ENCODE measurements at regions not wholly inside any gene's neighbourhood (a gene's known extent, or its start where the extent isn't known, plus 50 kb on each side); places are given as distances from the start of the nearest gene placed in this dataset.

GRCh38 chr3:110664148-110664547 is 407.5 kb upstream of the NECTIN3 start:
- no peaks in the 10 kb centered on the region for H3K9me3 ChIP-seq (ENCODE audit: control insufficient read depth, low read length)
- peaks cover 16% of the 10 kb centered on the region for H3K4me1 ChIP-seq (ENCODE audit: control insufficient read depth, insufficient read depth, low read length)
- peak overlapping the region; percentile 22 for H3K9ac ChIP-seq (ENCODE audit: low read length)
- H3K27me3 ChIP-seq (replicated peaks; ENCODE audit: control insufficient read depth, insufficient read depth, low read length), result no peaks in the 10 kb centered on the region
- H3K36me3 ChIP-seq (ENCODE audit: control insufficient read depth, insufficient read depth, low read length, severe bottlenecking), result no peaks in the 10 kb centered on the region
- peak; percentile 43 for DNase-seq (ENCODE audit: low read depth)
- H3K4me3 ChIP-seq (ENCODE audit: low read length), result no peak overlapping the region

GRCh38 chr3:110666495-110666894 is 405.1 kb upstream of the NECTIN3 start:
- Histone ChIP-seq H3K4me1 (ENCODE audit: control insufficient read depth, insufficient read depth, low read length) (peaks cover 16% of the 10 kb centered on the region), H3K27me3 (replicated peaks; ENCODE audit: control insufficient read depth, insufficient read depth, low read length) (no peaks in the 10 kb centered on the region), H3K36me3 (ENCODE audit: control insufficient read depth, insufficient read depth, low read length, severe bottlenecking) (no peaks in the 10 kb centered on the region), H3K9me3 (ENCODE audit: control insufficient read depth, low read length) (peaks cover 6% of the 10 kb centered on the region), H3K4me3 (ENCODE audit: low read length) (no peak overlapping the region), H3K9ac (ENCODE audit: low read length) (no peak overlapping the region)
- no peak for DNase-seq (ENCODE audit: low read depth)

DNA sequence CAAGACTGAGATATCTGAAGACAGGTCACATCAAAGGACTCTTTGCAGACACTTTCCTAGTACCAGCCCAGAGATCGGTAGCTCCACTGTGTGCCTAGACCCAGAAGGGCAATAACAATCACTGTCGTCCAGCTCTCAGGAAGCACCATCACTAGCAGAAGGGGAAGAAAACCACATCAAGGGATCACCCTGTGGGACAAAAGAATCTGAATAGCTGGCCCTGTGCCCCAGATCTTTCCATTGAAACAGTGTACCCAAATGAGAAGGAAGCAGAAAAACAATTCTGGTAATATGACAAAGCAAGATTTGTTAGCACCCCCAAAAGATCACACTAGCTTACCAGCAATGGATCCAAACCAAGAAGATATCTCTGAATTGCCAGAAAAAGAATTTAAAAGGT is 404.4 kb upstream of the NECTIN3 start:
- Histone ChIP-seq H3K36me3 (ENCODE audit: control insufficient read depth, insufficient read depth, low read length, severe bottlenecking) (no peaks in the 10 kb centered on the region), H3K9me3 (ENCODE audit: control insufficient read depth, low read length) (peaks cover 6% of the 10 kb centered on the region), H3K27me3 (replicated peaks; ENCODE audit: control insufficient read depth, insufficient read depth, low read length) (no peaks in the 10 kb centered on the region), H3K9ac (ENCODE audit: low read length) (no peak overlapping the region), H3K4me1 (ENCODE audit: control insufficient read depth, insufficient read depth, low read length) (peaks cover 16% of the 10 kb centered on the region), H3K4me3 (ENCODE audit: low read length) (no peak overlapping the region)
- DNase-seq (ENCODE audit: low read depth), result no peak

- H3K27me3 ChIP-seq (replicated peaks; ENCODE audit: control insufficient read depth, insufficient read depth, low read length), result no peaks in the 10 kb centered on the region
These were observed 401.2 kb upstream of the NECTIN3 start for GRCh38 chr3:110670407-110670806.

GRCh38 chr3:110677506-110677905 is 394.1 kb upstream of the NECTIN3 start:
- no peak for DNase-seq (ENCODE audit: low read depth)
- H3K27me3 ChIP-seq (replicated peaks; ENCODE audit: control insufficient read depth, insufficient read depth, low read length), result no peaks in the 10 kb centered on the region
- no peak overlapping the region for H3K9ac ChIP-seq (ENCODE audit: low read length)
- no peaks in the 10 kb centered on the region for H3K36me3 ChIP-seq (ENCODE audit: control insufficient read depth, insufficient read depth, low read length, severe bottlenecking)
- H3K4me1 ChIP-seq (ENCODE audit: control insufficient read depth, insufficient read depth, low read length), result no peaks in the 10 kb centered on the region
- no peak overlapping the region for H3K4me3 ChIP-seq (ENCODE audit: low read length)
- no peaks in the 10 kb centered on the region for H3K9me3 ChIP-seq (ENCODE audit: control insufficient read depth, low read length)

More at GRCh38 chr3:110670407-110670806, 401.2 kb upstream of the NECTIN3 start:
- Histone ChIP-seq H3K9me3 (ENCODE audit: control insufficient read depth, low read length) (peaks cover 6% of the 10 kb centered on the region), H3K4me1 (ENCODE audit: control insufficient read depth, insufficient read depth, low read length) (no peaks in the 10 kb centered on the region), H3K4me3 (ENCODE audit: low read length) (no peak overlapping the region), H3K9ac (ENCODE audit: low read length) (no peak overlapping the region), H3K36me3 (ENCODE audit: control insufficient read depth, insufficient read depth, low read length, severe bottlenecking) (no peaks in the 10 kb centered on the region)
- no peak for DNase-seq (ENCODE audit: low read depth)

GRCh38 chr3:110679285-110679684 is 392.3 kb upstream of the NECTIN3 start:
- no peak for DNase-seq (ENCODE audit: low read depth)
- H3K4me1 ChIP-seq (ENCODE audit: control insufficient read depth, insufficient read depth, low read length), result no peaks in the 10 kb centered on the region
- H3K9me3 ChIP-seq (ENCODE audit: control insufficient read depth, low read length), result no peaks in the 10 kb centered on the region
- no peaks in the 10 kb centered on the region for H3K36me3 ChIP-seq (ENCODE audit: control insufficient read depth, insufficient read depth, low read length, severe bottlenecking)
- no peak overlapping the region for H3K9ac ChIP-seq (ENCODE audit: low read length)
- H3K4me3 ChIP-seq (ENCODE audit: low read length), result no peak overlapping the region
- H3K27me3 ChIP-seq (replicated peaks; ENCODE audit: control insufficient read depth, insufficient read depth, low read length), result no peaks in the 10 kb centered on the region

DNA sequence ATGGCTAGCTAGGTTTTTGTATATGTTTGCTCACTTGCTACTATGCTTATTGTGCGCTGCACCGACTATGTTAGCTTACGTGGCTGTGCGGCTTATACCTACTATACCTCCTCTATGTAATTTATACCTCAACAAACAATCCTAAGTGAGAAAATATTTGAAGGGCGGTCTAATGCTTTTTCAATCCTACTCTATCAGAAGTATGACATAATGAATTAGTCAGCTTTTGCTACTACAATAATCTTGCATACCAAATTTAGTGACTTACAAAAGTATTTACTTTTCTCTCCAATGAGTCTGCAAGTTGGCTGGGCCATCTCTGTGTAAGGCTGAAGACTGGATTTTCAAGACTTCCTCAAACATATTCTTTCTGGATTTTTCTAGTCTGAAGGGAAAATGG is 391.2 kb upstream of the NECTIN3 start:
- H3K9me3 ChIP-seq (ENCODE audit: control insufficient read depth, low read length), result no peaks in the 10 kb centered on the region

DNA sequence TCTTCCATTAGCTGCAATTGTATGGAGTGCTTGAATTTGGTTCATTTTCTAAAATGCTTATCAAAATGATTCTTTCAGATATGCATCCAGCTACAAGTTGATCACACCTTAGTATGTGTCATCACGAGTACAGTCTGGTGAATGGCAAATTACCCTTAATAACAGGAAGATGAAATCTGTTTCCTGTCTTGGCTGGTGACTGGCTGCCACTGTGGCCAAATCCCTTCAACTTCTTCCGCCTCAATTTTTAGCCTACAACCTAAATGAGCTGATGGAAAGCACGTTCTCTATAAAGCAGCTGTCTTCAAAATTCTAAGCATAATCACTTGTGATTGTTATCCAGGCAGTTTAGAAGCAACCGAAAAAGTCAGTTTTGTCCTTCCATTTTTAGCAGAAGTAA is 387.1 kb upstream of the NECTIN3 start:
- no peaks in the 10 kb centered on the region for H3K4me1 ChIP-seq (ENCODE audit: control insufficient read depth, insufficient read depth, low read length)
- H3K4me3 ChIP-seq (ENCODE audit: low read length), result no peak overlapping the region
- DNase-seq (ENCODE audit: low read depth), result no peak
- H3K36me3 ChIP-seq (ENCODE audit: control insufficient read depth, insufficient read depth, low read length, severe bottlenecking), result no peaks in the 10 kb centered on the region
- H3K27me3 ChIP-seq (replicated peaks; ENCODE audit: control insufficient read depth, insufficient read depth, low read length), result no peaks in the 10 kb centered on the region
- H3K9ac ChIP-seq (ENCODE audit: low read length), result no peak overlapping the region
- H3K9me3 ChIP-seq (ENCODE audit: control insufficient read depth, low read length), result no peaks in the 10 kb centered on the region

More for the DNA sequence above, 391.2 kb upstream of the NECTIN3 start:
- no peak overlapping the region for H3K4me3 ChIP-seq (ENCODE audit: low read length)
- DNase-seq (ENCODE audit: low read depth), result no peak
- no peaks in the 10 kb centered on the region for H3K4me1 ChIP-seq (ENCODE audit: control insufficient read depth, insufficient read depth, low read length)
- no peaks in the 10 kb centered on the region for H3K36me3 ChIP-seq (ENCODE audit: control insufficient read depth, insufficient read depth, low read length, severe bottlenecking)
- no peaks in the 10 kb centered on the region for H3K27me3 ChIP-seq (replicated peaks; ENCODE audit: control insufficient read depth, insufficient read depth, low read length)
- no peak overlapping the region for H3K9ac ChIP-seq (ENCODE audit: low read length)

DNA sequence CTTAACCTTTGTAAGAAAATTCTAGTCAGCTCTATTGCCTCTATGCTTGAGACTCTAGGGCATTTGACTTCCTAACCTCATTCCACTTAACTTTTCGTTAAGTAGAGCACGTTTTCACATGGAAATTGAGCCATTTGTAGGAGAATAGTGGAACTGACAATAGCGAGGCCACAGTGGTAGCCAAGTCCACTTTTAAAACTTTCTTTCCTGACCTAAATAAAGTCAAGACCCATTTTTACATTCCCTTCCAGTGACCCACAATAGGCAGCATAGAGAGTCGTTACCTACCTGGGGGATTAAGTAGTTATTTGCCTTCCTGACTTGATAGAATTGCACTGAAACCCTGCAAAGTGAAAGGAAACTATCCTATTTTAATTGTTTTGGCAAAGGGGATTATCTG is 386.0 kb upstream of the NECTIN3 start:
- no peak overlapping the region for H3K4me3 ChIP-seq (ENCODE audit: low read length)
- no peaks in the 10 kb centered on the region for H3K36me3 ChIP-seq (ENCODE audit: control insufficient read depth, insufficient read depth, low read length, severe bottlenecking)
- no peak overlapping the region for H3K9ac ChIP-seq (ENCODE audit: low read length)
- DNase-seq (ENCODE audit: low read depth), result no peak
- no peaks in the 10 kb centered on the region for H3K27me3 ChIP-seq (replicated peaks; ENCODE audit: control insufficient read depth, insufficient read depth, low read length)
- no peaks in the 10 kb centered on the region for H3K9me3 ChIP-seq (ENCODE audit: control insufficient read depth, low read length)
- H3K4me1 ChIP-seq (ENCODE audit: control insufficient read depth, insufficient read depth, low read length), result no peaks in the 10 kb centered on the region

- Histone ChIP-seq H3K4me1 (ENCODE audit: control insufficient read depth, insufficient read depth, low read length) (no peaks in the 10 kb centered on the region), H3K9ac (ENCODE audit: low read length) (no peak overlapping the region), H3K4me3 (ENCODE audit: low read length) (no peak overlapping the region), H3K9me3 (ENCODE audit: control insufficient read depth, low read length) (no peaks in the 10 kb centered on the region), H3K27me3 (replicated peaks; ENCODE audit: control insufficient read depth, insufficient read depth, low read length) (no peaks in the 10 kb centered on the region), H3K36me3 (ENCODE audit: control insufficient read depth, insufficient read depth, low read length, severe bottlenecking) (no peaks in the 10 kb centered on the region)
- DNase-seq (ENCODE audit: low read depth), result peak; percentile 5
These were observed 384.9 kb upstream of the NECTIN3 start for GRCh38 chr3:110686701-110687100.

DNA sequence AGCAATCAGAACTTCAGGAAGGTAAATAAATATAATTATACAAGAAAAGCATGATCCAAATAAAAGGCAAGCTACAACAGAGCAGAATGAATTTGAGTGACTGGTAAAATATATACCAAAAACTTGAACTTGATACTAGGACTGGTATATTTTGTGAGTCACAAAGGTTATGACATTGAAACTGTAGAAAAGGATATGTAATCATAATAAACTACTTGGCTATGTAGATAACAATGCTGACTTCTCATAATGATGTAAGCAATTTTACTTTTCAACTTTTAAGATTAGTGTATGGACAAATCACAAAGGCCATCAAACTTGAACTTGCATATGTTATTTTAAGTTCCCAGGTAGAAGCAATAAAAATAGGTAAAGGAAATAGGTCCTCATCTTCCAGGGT is 384.5 kb upstream of the NECTIN3 start:
- no peak overlapping the region for H3K9ac ChIP-seq (ENCODE audit: low read length)
- no peaks in the 10 kb centered on the region for H3K9me3 ChIP-seq (ENCODE audit: control insufficient read depth, low read length)
- H3K4me1 ChIP-seq (ENCODE audit: control insufficient read depth, insufficient read depth, low read length), result no peaks in the 10 kb centered on the region
- DNase-seq (ENCODE audit: low read depth), result no peak
- H3K27me3 ChIP-seq (replicated peaks; ENCODE audit: control insufficient read depth, insufficient read depth, low read length), result no peaks in the 10 kb centered on the region
- no peaks in the 10 kb centered on the region for H3K36me3 ChIP-seq (ENCODE audit: control insufficient read depth, insufficient read depth, low read length, severe bottlenecking)
- H3K4me3 ChIP-seq (ENCODE audit: low read length), result no peak overlapping the region

GRCh38 chr3:110697961-110698360 is 373.7 kb upstream of the NECTIN3 start:
- H3K9me3 ChIP-seq (ENCODE audit: control insufficient read depth, low read length), result no peaks in the 10 kb centered on the region
- no peaks in the 10 kb centered on the region for H3K27me3 ChIP-seq (replicated peaks; ENCODE audit: control insufficient read depth, insufficient read depth, low read length)
- DNase-seq (ENCODE audit: low read depth), result no peak
- no peaks in the 10 kb centered on the region for H3K36me3 ChIP-seq (ENCODE audit: control insufficient read depth, insufficient read depth, low read length, severe bottlenecking)
- no peak overlapping the region for H3K9ac ChIP-seq (ENCODE audit: low read length)
- peaks cover 3% of the 10 kb centered on the region for H3K4me1 ChIP-seq (ENCODE audit: control insufficient read depth, insufficient read depth, low read length)
- H3K4me3 ChIP-seq (ENCODE audit: low read length), result no peak overlapping the region
